GDM1 (cell line): ENCODE measurements at regions not wholly inside any gene's neighbourhood (a gene's known extent, or its start where the extent isn't known, plus 50 kb on each side); places are given as distances from the start of the nearest gene placed in this dataset.

Experiments used
- DNase-seq: peaks from one replicate; lab custom pipeline; 2025; lab: John Stamatoyannopoulos, UW

DNA sequence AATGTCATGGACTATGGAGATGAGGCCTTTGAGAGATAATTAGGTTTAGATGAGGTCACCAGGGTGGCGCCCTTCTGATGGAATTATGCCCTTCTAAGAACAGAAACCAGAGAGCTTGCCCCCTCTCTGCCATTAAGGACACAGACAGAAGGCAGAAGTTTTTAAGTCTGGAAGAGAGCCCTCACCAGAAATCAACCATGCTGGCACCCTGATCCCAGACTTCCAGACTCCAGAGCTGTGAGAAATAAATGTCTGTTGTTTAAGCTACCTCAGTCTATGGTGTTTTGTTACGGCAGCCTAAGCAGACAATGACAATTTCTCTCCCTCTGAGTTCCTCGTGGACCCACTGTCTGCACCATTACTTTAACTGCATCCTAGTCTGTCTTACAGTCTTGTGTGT lies 382.0 kb downstream of the GXYLT1 start:
- DNase-seq, result no peak

DNA sequence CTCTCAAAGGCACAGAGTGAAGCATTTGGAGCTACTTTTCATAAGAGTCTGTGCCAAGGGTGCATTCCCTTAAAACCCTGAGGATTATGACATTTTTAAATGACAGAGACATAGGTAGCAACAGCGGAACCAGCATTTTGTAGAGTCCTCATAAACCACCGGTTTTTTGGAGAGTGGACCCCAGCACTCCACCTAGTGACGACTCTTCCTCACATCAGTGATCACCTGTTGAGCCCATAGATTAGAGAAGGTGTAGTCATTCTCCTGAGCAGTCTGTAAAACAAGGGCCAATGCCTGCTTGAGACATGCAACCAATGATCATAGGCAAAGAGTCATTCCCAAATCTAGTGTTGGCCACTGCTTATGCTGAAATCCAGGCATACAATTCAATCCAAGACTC lies 399.1 kb downstream of the GXYLT1 start:
- no peak for DNase-seq

DNA sequence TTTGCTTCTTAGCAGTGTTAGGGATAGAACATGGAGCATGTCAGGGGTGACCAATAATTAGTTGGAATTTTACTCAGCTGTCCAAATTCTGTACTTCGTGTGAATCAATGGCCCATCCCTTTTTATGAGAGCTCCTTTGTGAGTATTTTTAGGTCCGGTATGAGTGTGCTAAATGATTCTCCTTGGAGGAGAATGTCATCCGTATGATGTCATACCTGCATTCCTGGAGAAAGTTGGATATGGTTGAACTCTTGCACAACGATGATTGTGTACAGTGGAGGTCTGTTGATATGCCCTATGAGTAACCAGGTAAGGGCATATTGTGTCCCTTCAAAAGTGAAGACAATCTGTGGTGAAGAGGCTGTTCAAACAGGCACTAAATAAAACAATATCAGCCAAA lies 400.8 kb downstream of the GXYLT1 start:
- no peak for DNase-seq

DNA sequence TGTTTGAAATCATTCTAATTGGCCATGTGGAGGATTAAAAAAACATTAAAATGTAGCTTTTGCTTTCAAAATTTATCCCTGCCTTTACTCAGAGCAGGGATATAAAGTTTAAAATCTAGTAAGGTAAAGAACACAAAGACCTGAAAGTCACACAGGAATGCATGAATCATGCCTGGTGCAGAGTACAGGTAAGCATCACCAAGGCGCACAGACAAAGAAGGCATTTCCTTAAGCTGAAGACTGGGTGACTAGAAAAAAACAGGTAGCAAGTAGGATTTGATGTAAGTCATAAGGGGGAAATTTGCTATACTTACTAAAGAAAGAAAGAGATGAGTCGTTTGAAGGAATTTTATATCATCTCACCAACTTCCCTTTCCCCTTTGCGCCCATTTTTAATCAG lies 405.6 kb downstream of the GXYLT1 start:
- DNase-seq, result no peak

DNA sequence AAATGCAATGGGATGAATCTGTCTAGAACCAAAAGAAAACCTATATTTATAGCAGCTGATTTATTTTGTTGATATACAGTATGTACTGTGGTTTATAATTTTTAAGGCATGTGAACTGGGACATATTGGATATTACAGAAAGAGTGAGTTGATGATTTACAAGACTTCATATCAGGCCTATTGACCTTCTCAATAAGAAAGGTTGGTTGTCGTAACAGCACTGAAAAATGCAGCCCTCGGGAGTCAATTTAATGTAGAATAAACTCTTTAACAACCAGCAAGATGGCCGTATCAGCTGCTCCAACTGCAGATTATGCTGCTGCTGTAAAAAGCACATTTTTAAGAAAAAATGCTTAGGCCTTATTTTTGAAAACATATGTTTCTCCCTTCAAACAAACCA lies 407.3 kb downstream of the GXYLT1 start:
- DNase-seq, result no peak

DNA sequence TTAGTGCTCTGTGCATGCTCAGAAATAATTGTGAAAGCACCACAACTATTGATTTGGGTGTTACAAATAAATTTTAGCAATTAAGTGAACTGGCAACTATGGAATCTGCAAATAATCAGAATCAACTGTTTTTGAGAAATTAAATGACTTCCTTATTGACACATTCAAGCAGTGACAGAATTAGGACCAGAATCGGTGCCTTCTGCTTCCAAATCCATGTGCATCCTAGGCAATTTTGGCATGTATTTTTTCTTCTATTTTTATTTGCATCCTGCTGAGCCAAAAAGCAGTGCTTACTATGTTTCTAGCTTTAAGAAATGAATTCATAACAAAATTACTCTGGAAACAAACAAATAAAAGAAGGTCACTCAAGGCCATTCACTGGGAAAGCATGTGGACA lies 408.2 kb downstream of the GXYLT1 start:
- no peak for DNase-seq

DNA sequence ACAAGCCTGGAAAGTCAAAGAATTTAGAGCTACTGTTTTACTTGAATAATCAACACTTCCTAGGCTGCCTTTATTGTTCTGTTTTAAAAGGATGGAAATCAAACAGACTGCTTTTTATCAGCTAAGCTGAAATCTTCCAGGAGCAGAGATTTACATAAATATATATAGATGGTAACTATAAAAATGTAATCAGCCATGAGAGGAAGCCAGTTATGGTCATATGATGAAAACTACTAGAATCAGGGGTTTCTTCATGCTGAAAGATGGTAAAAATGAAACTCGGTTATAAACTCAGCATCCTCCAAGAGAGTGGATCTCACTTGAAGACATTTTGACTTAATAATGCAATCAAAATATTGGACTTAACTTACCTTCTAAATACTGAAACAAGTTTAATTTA lies 413.0 kb downstream of the GXYLT1 start:
- DNase-seq, result no peak

DNA sequence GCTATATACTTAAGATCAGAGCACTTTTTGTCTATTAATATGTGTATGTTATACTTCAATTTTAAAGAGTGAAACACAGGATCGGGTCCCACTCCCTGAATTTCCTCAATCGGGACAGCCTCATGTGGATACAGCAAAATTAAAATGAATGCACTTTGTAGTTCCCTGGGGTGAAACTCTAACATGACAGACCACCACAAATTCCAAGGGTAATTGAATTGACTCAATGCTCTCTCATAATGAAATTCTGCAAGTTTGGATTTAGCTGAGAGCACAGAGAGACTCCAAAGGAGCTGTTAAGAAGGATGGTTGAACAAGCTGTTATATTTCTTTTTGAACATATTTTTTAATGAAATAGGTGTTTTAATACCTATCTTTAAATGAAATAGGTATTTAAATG lies 413.6 kb downstream of the GXYLT1 start:
- DNase-seq, result no peak

DNA sequence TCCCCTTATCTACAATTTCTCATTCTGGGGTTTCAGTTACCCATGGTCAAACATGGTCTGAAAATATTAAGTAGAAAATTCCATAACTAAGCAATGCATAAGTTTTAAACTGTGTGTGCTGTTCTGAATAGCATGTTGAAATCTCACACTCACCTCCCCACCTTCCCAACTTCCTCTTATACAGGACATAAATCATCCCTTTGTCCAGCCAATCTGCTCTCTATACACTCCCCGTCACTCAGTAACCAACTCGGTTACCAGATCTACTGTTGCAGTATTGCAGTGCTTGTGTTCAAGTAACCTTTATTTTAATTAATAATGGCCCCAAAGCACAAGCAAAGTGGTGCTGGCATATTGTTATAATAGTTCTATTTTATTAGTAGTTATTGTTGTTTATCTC lies 420.5 kb downstream of the GXYLT1 start:
- DNase-seq, result peak; percentile 3

DNA sequence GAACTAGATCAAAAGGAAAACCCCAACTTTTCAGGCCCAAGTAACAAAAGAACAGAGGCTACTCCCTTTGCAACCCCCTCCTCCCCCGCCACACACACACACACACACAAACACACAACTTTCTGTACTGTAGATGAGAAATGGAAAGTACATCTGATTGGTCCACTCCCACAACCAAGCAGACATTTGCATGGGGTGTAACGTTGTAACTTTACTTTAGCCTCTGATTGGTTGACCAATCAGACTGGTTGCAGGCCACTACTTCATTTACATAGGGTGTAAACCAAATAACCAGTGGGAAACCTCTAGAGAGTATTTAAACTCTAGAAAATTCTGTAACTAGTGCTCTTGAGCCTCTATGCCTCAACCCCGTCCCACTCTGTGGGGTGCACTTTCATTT lies 425.5 kb downstream of the GXYLT1 start:
- no peak for DNase-seq

DNA sequence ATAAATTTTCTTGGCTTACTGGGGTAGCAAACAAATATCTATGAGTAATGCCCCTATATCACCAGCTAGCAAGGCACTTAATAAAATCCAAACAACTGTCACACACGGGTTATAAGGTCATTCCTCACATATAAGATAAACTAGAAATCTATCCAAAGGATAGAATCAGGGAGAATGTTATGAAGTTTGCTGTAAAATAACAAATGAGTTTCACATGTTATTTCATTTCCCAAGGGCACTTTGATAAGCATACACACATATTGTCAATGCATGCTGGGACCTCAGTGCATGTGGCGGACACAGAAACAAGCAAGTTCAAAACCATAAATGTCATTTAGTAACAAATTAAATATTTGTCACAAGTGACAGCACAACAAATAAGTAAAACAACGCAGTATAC lies 429.4 kb downstream of the GXYLT1 start:
- no peak for DNase-seq

DNA sequence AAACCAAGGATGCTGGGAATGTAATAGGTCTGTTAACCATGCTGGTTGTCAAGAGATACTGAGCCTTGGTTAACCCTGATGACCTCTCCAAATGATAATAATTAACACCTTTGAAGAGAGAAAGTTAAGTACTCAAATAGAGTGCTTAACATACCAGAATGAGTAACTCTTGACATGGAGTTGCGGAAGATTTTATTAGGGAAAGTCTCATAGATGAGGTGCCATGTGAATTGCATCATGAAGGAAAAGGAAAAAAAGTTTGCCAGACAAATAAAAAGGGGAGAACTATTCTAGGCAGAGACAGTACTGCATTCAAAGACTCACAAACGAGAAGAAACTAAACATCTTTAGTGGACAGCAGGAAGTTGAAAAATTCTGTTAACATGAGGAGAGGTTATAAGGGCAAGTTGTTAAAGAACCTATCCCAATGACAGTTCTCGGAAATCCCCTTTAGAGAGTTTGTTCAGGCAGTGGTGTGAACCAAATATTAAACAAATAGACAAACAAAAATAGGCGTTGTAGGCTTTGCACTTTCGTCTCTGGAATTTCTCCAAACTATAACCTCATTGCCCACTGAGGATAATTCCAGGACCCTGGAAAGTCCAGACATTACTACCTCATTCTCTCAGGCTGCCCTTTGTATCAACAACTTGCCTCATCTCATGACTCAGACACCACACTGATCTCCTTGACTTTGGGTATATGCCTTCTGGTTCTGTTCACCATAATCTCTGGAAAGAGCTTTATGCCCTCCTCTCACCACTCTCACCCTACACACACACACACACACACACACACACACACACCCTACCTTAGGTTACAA lies 435.0 kb downstream of the GXYLT1 start:
- DNase-seq, result no peak

DNA sequence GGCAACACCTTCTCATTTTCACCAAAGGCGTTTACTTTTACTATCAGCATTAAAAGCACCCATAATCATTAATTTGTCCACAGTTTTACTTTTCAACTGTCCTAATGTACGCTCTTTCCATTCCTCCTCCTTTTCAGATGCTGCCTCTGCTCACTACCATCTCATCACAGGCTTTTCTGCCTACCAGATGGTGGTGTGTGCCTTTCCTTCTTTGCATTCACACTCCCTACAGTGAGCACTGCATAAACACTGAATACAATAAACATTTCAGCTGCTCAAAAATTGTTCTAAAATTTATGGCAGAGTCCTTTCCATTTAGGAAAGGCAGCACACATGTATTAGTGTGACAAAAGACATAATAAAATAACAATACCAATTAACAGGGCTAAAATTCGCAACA lies 435.7 kb downstream of the GXYLT1 start:
- no peak for DNase-seq

DNA sequence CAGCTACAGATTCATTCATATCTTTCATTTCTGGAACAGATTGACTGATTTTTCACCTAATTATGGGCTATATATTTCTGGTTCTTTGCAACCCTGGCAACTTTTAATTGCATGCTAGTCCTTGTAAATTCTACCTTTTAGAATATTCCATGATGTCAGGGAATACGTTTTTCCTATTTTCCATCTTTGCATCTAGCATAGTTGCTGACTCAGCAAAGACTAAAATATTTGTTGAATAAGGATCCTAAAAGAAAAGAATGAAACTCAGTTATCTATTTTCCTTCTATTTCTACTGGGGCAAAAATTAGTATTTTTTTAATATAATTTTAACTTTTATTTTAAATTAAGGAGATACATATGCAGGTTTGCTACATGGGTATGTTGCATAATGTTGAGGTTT lies 438.3 kb downstream of the GXYLT1 start:
- no peak for DNase-seq

DNA sequence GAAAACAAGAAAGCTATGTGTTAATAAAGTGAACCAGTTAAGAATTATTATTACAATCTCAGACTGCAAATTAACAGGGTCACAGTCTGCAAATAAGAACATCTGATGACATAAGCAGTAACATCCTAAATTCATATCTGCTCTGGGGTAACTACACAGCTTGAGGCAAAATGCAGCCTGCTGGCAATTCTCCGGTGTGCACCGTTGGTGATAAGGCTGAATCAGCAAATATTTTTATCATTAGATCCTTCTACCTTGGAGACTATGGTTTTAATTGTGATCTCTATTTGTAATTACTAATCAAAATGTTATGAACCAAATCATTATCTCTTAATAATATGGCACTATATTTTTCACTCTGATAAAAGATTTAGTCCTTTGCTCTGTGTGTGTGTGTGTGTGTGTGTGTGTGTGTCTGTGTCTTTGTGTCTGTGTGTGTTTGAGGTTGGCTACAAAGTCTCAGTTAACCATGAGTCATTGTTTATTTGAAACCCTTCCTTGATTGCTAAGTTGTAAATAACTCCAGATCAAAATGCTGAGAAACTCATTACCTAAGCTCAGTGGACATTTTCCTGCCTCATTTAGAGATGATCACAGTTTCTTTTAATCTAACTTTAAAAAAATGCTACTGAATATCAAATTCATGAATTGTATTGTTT lies 442.6 kb downstream of the GXYLT1 start:
- no peak for DNase-seq

DNA sequence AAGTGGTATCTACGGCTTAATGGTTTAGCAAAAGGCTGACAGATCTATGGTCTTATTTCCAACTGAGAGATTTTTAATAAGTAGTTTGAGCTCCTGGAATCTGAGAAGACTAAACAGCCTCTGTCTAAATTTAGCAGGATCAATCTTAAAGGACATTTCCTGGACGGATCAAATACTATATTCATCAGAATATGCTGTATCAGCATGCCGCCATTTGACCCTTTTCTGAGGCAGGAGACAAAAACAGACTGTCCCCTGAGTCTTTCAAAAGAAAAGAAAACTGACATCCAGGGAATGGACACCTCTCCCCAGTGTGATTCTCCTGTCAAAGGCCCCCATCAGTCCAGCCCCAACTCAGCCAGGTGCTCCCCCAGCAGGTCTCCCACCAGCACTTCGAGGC lies 443.7 kb downstream of the GXYLT1 start:
- DNase-seq, result no peak

DNA sequence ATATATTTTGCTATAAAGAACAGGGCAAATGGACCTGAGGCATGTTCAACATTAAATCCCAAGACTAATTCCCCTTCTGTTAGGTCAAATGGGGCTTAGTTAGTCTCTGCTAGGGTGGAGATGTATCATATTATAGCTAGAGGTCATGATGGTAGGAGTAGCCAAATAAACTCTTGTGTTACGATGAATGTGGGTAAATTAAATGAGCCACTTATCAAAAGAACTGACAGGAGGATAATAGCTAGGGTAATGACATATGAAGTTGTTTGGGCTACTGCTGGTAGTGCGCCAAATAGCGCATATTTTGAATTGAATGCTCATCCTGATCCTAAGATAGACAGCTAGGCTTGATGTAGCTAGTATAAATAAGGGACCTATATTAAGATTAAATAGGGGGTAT lies 445.0 kb downstream of the GXYLT1 start:
- no peak for DNase-seq

DNA sequence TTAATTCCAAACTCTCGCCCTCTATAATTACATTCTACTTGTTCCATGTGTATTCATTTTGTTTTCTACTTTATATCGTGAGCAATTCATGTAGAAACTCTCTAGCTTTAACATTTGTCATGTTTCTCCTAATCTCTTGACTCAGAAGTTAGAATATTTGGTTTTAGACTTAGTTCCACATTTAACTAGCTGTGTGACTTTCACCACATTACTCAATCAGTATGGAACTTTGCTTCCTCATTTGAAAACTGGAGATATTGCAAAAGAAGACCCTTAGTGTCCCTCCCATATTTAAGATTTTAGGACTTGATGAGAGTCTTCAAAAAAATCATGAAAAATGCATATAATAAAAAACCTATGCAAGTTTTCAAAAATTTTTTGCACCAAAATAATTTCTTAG lies 447.5 kb downstream of the GXYLT1 start:
- no peak for DNase-seq

DNA sequence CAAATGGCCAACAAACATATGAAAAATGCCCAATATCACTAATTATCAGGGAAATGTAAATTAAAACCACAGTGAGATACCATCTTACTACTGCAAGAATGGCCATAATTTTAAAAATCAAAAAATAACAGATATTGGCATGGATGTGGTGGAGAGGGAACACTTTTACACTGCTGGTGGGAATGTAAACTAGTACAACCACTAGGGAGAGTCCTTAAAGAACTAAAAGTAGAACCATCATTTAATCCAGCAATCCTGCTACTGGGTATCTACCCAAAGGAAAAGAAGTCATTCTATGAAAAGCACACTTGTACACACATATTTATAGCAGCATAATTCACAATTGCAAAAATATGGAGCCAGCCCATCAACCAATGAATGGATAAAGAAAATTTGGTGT lies 459.7 kb downstream of the GXYLT1 start:
- DNase-seq, result no peak

DNA sequence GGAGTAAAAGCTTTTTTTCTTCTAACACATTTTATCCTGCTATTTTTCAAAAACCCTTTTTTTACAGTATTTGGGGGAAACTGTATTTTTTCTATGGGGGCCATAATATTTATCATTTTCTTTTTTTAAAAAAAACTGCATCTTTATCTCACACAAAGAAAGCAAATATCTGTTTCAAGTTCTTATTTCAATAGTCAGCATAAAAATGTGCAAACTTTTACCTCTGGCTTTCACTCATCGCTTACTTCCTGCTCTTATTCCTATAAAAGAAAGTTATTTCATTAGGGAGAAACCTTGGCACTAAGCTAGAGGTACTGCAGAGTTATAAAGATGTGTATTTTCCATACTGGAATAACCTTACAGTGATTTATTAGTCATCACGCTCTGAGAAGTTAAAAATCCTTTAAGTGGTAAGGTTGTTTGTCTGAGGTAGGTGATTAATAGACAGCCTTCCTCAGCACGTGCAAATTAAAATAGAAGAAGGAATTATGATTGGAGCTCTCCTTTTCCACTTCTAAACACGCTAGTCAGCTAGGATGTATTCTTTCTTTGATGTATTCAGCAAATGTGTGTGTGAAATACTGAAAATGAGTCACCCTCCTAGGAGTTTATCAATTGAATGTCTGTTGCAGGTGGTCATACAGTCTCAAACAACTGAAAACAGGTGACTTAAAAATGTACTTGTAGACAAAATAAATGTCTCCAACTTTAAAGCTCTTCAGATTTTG lies 461.0 kb downstream of the GXYLT1 start:
- no peak for DNase-seq

DNA sequence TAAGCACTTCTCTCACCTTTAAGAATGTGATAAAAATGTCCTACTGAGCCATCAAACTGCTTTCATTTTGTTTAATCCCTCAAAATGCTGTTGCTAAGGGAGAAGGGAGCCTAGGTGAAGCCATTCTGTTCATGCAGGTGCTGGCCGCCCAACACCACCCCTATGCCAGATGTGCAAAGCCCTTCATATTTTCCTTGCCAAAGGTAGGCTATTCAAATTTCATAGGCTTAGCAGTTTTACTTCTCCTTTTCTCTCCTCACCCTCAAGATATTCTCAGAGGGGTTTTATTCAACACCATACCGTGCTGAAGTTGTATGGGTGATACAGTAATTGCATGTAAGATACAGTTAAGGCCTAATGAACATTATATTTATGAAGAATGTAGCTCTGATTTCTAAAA lies 461.7 kb downstream of the GXYLT1 start:
- no peak for DNase-seq

DNA sequence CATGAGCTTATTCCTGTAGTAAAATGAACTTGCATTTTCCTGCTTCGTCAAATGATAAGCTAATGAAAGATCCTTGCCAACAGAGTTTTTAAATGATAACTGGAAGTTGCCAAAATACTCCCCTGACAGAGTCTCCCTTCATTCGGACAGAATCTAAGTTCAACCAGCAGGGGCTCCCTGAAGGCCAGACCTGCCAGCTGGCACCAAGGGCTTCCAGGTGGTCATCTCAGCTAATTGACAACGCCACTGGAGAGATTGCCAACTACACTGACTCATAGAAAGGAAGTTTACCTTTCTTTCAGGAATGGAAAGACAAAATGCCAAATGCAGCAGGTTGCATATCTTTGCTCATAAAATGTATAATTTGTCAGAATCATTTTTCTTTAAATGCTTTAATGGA lies 462.8 kb downstream of the GXYLT1 start:
- DNase-seq, result no peak

DNA sequence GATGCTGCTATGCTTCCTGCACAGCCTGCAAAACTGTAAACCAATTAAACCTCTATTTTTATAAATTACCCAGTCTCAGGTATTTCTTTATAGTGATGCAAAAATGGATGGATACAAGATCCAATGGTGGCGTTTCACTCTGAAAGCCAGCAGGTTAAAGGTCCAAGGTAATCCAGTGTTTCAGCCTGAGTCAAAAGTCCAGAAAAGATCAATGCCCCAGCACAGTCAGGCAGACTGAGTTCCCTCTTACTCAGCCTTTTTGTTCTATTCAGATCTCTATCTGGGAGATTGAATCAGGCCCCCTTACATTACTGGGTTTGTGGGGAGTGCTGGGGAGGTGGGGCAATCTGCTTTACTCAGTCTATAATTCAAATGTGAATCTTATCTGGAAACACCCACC lies 464.5 kb downstream of the GXYLT1 start:
- no peak for DNase-seq
